ENCODE measurements at regions not wholly inside any gene's neighbourhood (a gene's known extent, or its start where the extent isn't known, plus 50 kb on each side); places are given as distances from the start of the nearest gene placed in this dataset.

- DNase-seq (ENCODE audit: low spot score) = no peak
Observed at GRCh38 chr15:69577397-69577796, 124.8 kb downstream of the RPLP1 start.

- DNase-seq (ENCODE audit: low spot score) = no peak
Observed at GRCh38 chr15:69578252-69578651, 125.6 kb downstream of the RPLP1 start.

- no peak for DNase-seq (ENCODE audit: low spot score)
Observed at GRCh38 chr15:69578787-69579583, 126.4 kb downstream of the RPLP1 start.

GRCh38 chr15:69579950-69580618 is 127.5 kb downstream of the RPLP1 start:
- no peak for DNase-seq (ENCODE audit: low spot score)

- DNase-seq (ENCODE audit: low spot score) = no peak
Observed at GRCh38 chr15:69583626-69584025, 131.0 kb downstream of the RPLP1 start.

GRCh38 chr15:69585937-69586336 is 133.3 kb downstream of the RPLP1 start:
- DNase-seq (ENCODE audit: low spot score) = no peak

GRCh38 chr15:69586721-69587120 is 134.1 kb downstream of the RPLP1 start:
- DNase-seq (ENCODE audit: low spot score) = no peak

- no peak for DNase-seq (ENCODE audit: low spot score)
Observed at GRCh38 chr15:69587723-69588426, 135.3 kb downstream of the RPLP1 start.

GRCh38 chr15:69590201-69590710 is 137.6 kb downstream of the RPLP1 start:
- no peak for DNase-seq (ENCODE audit: low spot score)

- no peak for DNase-seq (ENCODE audit: low spot score)
Observed at GRCh38 chr15:69590932-69591524, 138.4 kb downstream of the RPLP1 start.

GRCh38 chr15:69591905-69592508 is 139.4 kb downstream of the RPLP1 start:
- DNase-seq (ENCODE audit: low spot score) = no peak

GRCh38 chr15:69592954-69593353 is 140.3 kb downstream of the RPLP1 start:
- DNase-seq (ENCODE audit: low spot score) = no peak

GRCh38 chr15:69593488-69593887 is 140.9 kb downstream of the RPLP1 start:
- DNase-seq (ENCODE audit: low spot score) = no peak

GRCh38 chr15:69593981-69594966 is 141.7 kb downstream of the RPLP1 start:
- peak; percentile 82 for DNase-seq (ENCODE audit: low spot score)

- peak; percentile 46 for DNase-seq (ENCODE audit: low spot score)
Observed at GRCh38 chr15:69595009-69595791, 142.6 kb downstream of the RPLP1 start.

GRCh38 chr15:69597061-69597592 is 144.5 kb downstream of the RPLP1 start:
- no peak for DNase-seq (ENCODE audit: low spot score)

- DNase-seq (ENCODE audit: low spot score) = no peak
Observed at GRCh38 chr15:69599271-69599670, 146.7 kb downstream of the RPLP1 start.

- no peak for DNase-seq (ENCODE audit: low spot score)
Observed at GRCh38 chr15:69600556-69601085, 148.0 kb downstream of the RPLP1 start.

Measured in AG20443 (cell line).